HEK293T (cell line): ENCODE measurements at regions not wholly inside any gene's neighbourhood (a gene's known extent, or its start where the extent isn't known, plus 50 kb on each side); places are given as distances from the start of the nearest gene placed in this dataset.
"Not testable (repeated sequence)": the region's sequence is repeated elsewhere in the genome, so short reads cannot be mapped to it uniquely, and the experiment has no call there.

Experiments
- CTCF ChIA-PET: fragments of 350-600 bp; formaldehyde crosslinking; extraction: SDS; loops from one replicate; lab custom pipeline; 2021; ENCODE audit warnings: antibody characterized with exemption, inconsistent platforms; lab: Yijun Ruan, JAX
- POLR2A ChIA-PET: fragments of 350-600 bp; formaldehyde crosslinking; extraction: SDS; loops from one replicate; lab custom pipeline; 2020; ENCODE audit warnings: antibody characterized with exemption, inconsistent platforms; lab: Yijun Ruan, JAX
- DNase-seq: peaks from one replicate; pipeline ENCODE4 v3.0.0; 2012; ENCODE audit warnings: mixed read lengths; ENCODE audit errors: extremely low spot score
- ARNT ChIP-seq: fragments of 450-650 bp; IDR thresholded peaks from 2 replicates; pipeline ENCODE4 v1.6.1; 2017; ENCODE audit warnings: mild to moderate bottlenecking
- BHLHE40 ChIP-seq: fragments of 450-650 bp; IDR thresholded peaks from 2 replicates; pipeline ENCODE4 v1.6.1; 2016; ENCODE audit warnings: mild to moderate bottlenecking, moderate library complexity, borderline replicate concordance
- CTBP1 ChIP-seq: fragments of 450-650 bp; IDR thresholded peaks from 2 replicates; pipeline ENCODE4 v1.6.1; 2016; ENCODE audit warnings: borderline replicate concordance
- ELF4 ChIP-seq: fragments of 450-650 bp; IDR thresholded peaks from 2 replicates; pipeline ENCODE4 v1.6.1; 2017; ENCODE audit warnings: antibody characterized with exemption
- FOXA1 ChIP-seq: fragments of 450-650 bp; IDR thresholded peaks from 2 replicates; pipeline ENCODE4 v1.6.1; 2016; ENCODE audit warnings: mild to moderate bottlenecking
- FOXK2 ChIP-seq: fragments of 450-650 bp; IDR thresholded peaks from 2 replicates; pipeline ENCODE4 v1.6.1; 2016; ENCODE audit warnings: mild to moderate bottlenecking
- FOXM1 ChIP-seq: fragments of 450-650 bp; IDR thresholded peaks from 2 replicates; pipeline ENCODE4 v1.6.1; 2017; ENCODE audit warnings: mild to moderate bottlenecking, borderline replicate concordance
- HDGF ChIP-seq: fragments of 450-650 bp; IDR thresholded peaks from 2 replicates; pipeline ENCODE4 v1.6.1; 2017; ENCODE audit warnings: antibody characterized with exemption, borderline replicate concordance
- L3MBTL2 ChIP-seq: fragments of 450-650 bp; conservative IDR thresholded peaks from 2 replicates; pipeline ENCODE4 v1.6.1; 2016; ENCODE audit warnings: mild to moderate bottlenecking
- LEF1 ChIP-seq: fragments of 450-650 bp; IDR thresholded peaks from 2 replicates; pipeline ENCODE4 v1.6.1; 2017; ENCODE audit warnings: mild to moderate bottlenecking, borderline replicate concordance
- NFRKB ChIP-seq: fragments of 450-650 bp; IDR thresholded peaks from 2 replicates; pipeline ENCODE4 v1.6.1; 2016; ENCODE audit warnings: mild to moderate bottlenecking, moderate library complexity
- SP1 ChIP-seq: fragments of 450-650 bp; IDR thresholded peaks from 2 replicates; pipeline ENCODE4 v1.6.1; 2017
- SUZ12 ChIP-seq: fragments of 450-650 bp; IDR thresholded peaks from 2 replicates; pipeline ENCODE4 v1.6.1; 2016; ENCODE audit warnings: mild to moderate bottlenecking
- TARDBP ChIP-seq: fragments of 450-650 bp; IDR thresholded peaks from 2 replicates; pipeline ENCODE4 v1.6.1; 2016
- ZNF384 ChIP-seq: fragments of 450-650 bp; IDR thresholded peaks from 2 replicates; pipeline ENCODE4 v1.6.1; 2016
- TF ChIP-seq, protein P1 (sequence below): fragments of 450-650 bp; IDR thresholded peaks from 2 replicates; pipeline ENCODE4 v1.6.1; 2016

DNA sequence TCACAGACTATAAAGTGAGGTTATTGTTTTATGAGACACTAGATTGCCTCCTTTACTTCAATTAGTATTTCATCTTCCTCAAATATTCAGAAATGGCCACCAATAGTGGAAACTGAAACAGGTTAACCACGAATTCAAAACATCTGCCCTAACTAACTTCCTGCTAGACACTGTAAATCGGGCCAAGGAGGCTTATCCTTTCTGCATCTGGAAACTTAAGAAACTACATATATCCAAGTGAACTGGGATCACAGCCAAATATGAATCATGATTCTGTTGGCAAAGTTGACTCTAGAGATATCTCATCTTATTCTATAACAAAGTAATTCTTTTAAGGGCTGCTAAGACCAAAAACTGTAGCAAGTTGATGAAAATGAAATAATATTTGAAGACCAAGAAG is 136.6 kb upstream of the ZC3H15 start:
- ChIA-PET CTCF (interaction anchor here (0.7 kb wide), 1 partner anchor 678 kb away, joined by 3 read pairs; no protein-coding TSS in a partner anchor), POLR2A (no interaction called here)
- TF ChIP-seq ZNF384 (no peak), TARDBP (no peak), LEF1 (no peak), L3MBTL2 (no peak), SP1 (no peak), FOXA1 (no peak), BHLHE40 (no peak), SUZ12 (no peak), ELF4 (no peak), CTBP1 (no peak), ARNT (no peak)
- TF ChIP-seq, protein P1, sequence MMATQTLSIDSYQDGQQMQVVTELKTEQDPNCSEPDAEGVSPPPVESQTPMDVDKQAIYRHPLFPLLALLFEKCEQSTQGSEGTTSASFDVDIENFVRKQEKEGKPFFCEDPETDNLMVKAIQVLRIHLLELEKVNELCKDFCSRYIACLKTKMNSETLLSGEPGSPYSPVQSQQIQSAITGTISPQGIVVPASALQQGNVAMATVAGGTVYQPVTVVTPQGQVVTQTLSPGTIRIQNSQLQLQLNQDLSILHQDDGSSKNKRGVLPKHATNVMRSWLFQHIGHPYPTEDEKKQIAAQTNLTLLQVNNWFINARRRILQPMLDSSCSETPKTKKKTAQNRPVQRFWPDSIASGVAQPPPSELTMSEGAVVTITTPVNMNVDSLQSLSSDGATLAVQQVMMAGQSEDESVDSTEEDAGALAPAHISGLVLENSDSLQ: no peak
- DNase-seq: no peak

DNA sequence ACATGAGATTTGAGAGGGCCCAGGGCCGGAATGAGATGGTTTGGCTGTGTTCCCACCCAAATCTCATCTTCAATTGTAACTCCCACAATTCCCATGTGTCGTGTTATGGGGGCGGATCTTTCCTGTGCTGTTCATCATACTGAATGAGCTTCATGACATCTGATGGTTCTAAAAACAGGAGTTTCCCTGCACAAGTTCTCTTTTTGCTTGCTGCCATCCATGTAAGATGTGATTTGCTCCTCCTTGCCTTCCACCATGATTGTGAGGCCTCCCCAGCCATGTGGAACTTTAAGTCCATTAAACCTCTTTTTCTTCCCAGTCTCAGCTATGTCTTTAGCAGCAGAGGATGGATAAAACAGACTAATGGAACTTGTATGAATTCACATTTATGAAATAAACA is 131.9 kb upstream of the ZC3H15 start:
- POLR2A ChIA-PET, CTCF ChIA-PET, DNase-seq: not testable (repeated sequence)

DNA sequence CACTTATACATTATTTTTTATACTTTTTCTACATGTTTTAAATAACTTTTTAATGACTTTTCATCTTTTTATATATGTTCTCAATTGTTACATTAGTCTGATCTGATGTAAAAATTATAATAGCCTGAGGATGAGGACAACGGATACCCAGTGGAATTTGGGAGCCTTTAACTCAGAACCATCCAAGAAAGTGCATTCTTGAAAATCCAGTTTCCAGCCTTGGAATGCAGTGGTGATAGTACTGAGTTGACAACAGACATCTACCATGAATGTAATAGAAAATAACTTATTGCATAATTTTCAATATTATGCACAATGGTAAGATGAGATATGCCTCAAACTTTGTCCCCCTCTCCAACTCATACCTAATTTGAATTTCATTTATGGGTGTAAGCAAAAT is 120.7 kb upstream of the ZC3H15 start:
- TF ChIP-seq CTBP1 (no peak), BHLHE40 (no peak), FOXK2 (no peak), NFRKB (no peak), L3MBTL2 (no peak), TARDBP (no peak), FOXM1 (no peak), SP1 (no peak), SUZ12 (no peak), FOXA1 (no peak), ZNF384 (no peak), ELF4 (no peak), LEF1 (no peak), HDGF (no peak), ARNT (no peak)
- TF ChIP-seq, protein P1: no peak
- POLR2A ChIA-PET: no interaction called here
- DNase-seq: no peak
- CTCF ChIA-PET: no interaction called here

DNA sequence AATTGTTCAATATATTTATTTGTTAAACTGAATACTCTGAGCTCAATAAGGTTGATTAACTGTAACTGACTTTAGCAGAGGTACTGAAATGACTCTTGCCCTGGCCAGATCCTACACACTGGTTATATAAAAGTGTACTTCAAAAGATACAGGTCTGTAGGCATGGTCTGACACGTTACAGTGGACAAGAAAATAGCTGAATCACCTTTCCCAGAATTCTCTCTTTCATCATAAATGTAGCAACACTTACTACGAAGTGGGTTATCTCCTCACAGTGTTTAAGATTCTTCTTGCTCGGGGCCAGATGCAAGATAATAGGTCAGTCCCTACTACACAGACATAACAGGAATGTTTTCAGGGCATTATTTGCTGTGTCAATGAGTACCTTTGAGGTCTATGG is 107.0 kb upstream of the ZC3H15 start:
- TF ChIP-seq FOXK2 (no peak), ZNF384 (no peak), HDGF (no peak), L3MBTL2 (no peak), LEF1 (no peak), SP1 (no peak), NFRKB (no peak)
- TF ChIP-seq, protein P1: no peak
- ChIA-PET POLR2A (no interaction called here), CTCF (no interaction called here)
- DNase-seq: no peak

DNA sequence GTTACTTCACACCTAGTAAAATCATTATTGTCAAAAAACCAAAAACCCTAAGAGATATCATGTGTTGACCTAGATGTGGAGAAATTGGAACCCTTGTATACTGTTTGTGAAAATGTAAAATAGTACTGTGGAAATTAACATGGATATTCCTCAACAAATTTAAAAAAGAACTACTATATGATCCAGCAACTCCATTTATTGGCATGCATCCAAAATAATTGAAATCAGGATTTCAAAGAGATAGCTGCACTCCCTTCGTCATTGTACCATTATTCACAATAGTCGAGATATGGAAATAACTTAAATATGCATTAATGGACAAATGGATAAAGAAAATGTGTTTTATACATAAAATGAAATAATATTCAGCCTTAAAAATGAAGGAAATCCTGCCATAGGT is 105.3 kb upstream of the ZC3H15 start:
- DNase-seq: no peak
- ChIA-PET CTCF (no interaction called here), POLR2A (no interaction called here)
- TF ChIP-seq, protein P1: no peak
- no peak for TF ChIP-seq ELF4
- TF ChIP-seq NFRKB: no peak
- TF ChIP-seq CTBP1: no peak
- no peak for TF ChIP-seq SP1
- TF ChIP-seq FOXM1: no peak
- no peak for TF ChIP-seq LEF1
- TF ChIP-seq BHLHE40: no peak
- TF ChIP-seq L3MBTL2: no peak
- no peak for TF ChIP-seq SUZ12
- no peak for TF ChIP-seq ARNT
- no peak for TF ChIP-seq TARDBP
- TF ChIP-seq FOXA1: no peak

DNA sequence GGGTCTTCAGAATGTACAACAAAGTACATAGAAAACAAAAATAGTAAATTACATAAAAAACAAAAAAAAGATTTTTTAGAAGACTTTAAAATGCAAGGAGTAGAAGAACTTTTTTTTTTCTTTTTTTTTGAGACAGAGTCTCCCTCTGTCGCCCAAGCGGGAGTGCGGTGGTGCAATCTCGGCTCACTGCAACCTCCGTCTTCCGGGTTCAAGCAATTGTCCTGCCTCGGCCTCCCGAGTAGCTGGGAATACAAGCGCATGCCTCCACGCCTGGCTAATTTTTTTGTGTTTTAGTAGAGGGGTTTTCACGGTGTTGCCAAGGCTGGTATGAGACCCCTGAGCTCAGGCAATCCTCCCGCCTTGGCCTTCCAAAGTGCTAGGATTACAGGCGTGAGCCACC is 104.5 kb upstream of the ZC3H15 start:
- no peak for TF ChIP-seq CTBP1
- TF ChIP-seq ELF4: no peak
- no peak for TF ChIP-seq FOXK2
- no peak for TF ChIP-seq BHLHE40
- TF ChIP-seq FOXM1: no peak
- TF ChIP-seq ZNF384: no peak
- no peak for TF ChIP-seq SP1
- no peak for TF ChIP-seq NFRKB
- TF ChIP-seq TARDBP: no peak
- TF ChIP-seq L3MBTL2: no peak
- TF ChIP-seq HDGF: no peak
- ChIA-PET POLR2A (no interaction called here), CTCF (no interaction called here)
- DNase-seq: no peak

DNA sequence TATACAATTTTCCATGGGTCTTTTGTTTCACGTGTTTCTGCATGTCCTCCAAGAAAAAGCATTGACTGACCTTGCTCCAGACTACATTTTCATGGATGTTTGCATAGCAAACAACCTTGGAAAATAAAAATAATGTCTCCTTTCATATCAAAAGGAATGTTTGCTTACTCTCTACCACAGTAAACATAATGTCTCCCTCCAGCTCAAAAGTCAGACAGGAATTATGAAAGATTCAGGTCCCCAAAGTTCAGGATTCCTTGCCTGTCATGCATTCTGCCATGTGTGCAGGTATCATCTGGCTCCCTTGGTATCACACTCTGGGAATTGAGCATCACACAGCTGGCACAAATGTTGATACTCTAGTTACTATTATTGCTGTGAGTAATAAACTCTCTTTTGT is 103.1 kb upstream of the ZC3H15 start:
- ChIA-PET POLR2A (no interaction called here), CTCF (no interaction called here)
- no peak for DNase-seq
- TF ChIP-seq FOXM1 (no peak), CTBP1 (no peak), ZNF384 (no peak), NFRKB (no peak), BHLHE40 (no peak), TARDBP (no peak), HDGF (no peak), FOXA1 (no peak), ELF4 (no peak), ARNT (no peak), SUZ12 (no peak), L3MBTL2 (no peak), FOXK2 (no peak)
- TF ChIP-seq, protein P1: no peak
